ENCODE measurements at regions not wholly inside any gene's neighbourhood (a gene's known extent, or its start where the extent isn't known, plus 50 kb on each side); places are given as distances from the start of the nearest gene placed in this dataset.

DNA sequence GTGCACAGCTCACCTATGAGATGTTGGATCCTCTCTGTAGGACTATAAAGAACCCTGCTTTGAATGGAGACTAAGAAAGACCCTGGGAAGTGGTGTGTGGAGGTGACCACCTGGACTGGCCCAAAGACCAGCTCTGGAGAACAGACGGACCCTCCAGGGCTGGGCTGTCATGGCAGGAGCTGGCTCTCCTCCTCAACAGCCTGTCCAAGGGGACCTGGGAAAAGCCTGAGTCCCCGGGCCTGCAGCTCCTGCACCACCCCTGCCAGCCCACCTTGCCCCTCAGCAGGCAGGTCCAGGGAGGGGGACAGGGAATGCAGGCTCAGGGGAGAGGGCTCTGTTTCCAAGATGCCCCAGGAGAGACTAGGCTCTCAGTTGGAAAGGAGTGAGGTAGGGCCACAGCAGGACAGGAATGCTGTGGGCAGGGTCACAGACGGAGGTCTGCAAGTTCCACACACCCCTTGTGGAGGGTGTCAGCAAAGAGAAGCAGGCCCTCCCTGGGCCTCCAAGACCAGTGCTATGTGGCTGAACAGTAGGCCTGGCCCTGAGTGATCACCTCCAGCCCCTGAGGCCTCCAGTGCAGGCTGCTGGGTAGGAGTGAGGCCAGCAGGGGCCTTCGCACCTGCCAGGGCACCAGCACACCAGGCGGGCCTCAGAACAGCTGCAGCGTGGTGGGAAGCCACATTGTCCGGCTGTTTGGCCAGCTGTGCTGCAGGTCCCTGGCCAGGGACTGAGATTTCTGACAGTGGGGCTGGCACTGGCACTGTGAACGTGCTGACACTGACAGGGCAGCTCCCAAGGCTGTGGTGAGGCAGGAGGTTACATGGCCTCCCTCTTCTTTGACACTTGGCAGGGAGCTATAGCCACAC lies 86.4 kb upstream of the OTOS start:
- peak in 1 of 5 donors; percentile 23 for DNase-seq
- H3K27me3 Mint-ChIP-seq = peaks cover 31 to 57% of the 10 kb centered on the region in 2 donors
- Histone ChIP-seq H3K27ac (ENCODE audit: low read depth, low read length) (no peak overlapping the region), H3K36me3 (ENCODE audit: insufficient read depth, low read length) (no peaks in the 10 kb centered on the region), H3K4me1 (ENCODE audit: insufficient read depth, low read length) (no peaks in the 10 kb centered on the region), H3K9me3 (ENCODE audit: low read length) (peaks cover 6% of the 10 kb centered on the region), H3K4me3 (ENCODE audit: low read length) (no peak overlapping the region), H3K27me3 (ENCODE audit: insufficient read depth, low read length, poor library complexity, severe bottlenecking) (peaks cover 3% of the 10 kb centered on the region)
- ChIA-PET POLR2A (no interaction called here), CTCF (no interaction called here)
- peaks cover 8 to 15% (median 10%) of the 10 kb centered on the region in 5 donors for H3K9me3 Mint-ChIP-seq
- H3K27ac Mint-ChIP-seq = no peak overlapping the region
- H3K36me3 Mint-ChIP-seq = peaks cover 0 to 3% (median 0%) of the 10 kb centered on the region in 3 donors
- no peaks in the 10 kb centered on the region for H3K4me1 Mint-ChIP-seq
- no peak overlapping the region for H3K4me3 Mint-ChIP-seq

DNA sequence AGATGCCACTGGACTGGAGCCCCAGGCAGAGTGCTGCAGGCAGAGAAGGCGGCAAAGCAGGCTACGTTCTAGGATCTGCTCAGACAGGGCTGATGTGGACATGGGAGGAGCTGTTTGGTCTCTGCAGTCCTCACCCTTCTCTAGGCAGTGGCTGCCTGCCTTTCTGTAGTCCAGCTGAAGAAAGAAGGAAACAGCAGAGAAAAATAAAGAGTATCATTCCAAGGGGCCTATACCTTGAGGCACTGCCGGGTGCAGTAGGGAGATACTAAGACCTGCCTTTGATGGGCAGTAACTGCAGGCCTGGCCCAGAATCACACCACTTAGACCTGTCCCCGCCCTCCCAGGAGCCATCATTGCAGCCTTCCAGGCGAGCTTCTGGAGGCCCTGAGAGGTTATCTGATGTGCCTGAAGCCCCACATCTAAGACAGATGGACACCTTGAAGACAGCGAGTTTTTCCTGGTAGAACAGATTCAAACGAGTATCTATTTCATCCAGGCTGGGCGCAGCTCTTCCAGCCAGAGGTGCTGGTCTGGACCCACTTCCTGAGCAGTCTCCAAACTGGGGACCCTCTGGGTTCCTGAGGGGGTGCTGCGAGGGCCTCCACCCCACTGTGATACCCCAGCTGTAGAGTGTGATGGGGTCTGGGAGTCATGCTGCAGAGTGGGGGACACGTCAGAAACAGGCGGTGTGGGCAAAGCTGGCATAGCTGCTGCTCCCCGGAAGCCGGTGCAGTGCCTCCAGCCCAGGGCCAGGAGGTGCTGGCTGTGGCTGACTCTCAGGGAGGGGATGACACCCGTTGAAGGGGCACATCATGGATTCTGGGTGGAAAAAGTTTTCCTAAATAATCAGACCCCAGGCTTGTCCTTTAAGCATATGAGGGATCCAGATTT lies 87.3 kb upstream of the OTOS start:
- H3K27ac ChIP-seq (ENCODE audit: low read depth, low read length) = no peak overlapping the region
- peak in 1 of 5 donors; percentile 20 for DNase-seq
- no peaks in the 10 kb centered on the region for H3K36me3 ChIP-seq (ENCODE audit: insufficient read depth, low read length)
- Mint-ChIP-seq H3K4me3 (no peak overlapping the region), H3K27me3 (peaks cover 26 to 57% of the 10 kb centered on the region in 2 donors), H3K9me3 (peaks cover 8 to 15% (median 10%) of the 10 kb centered on the region in 5 donors), H3K4me1 (no peaks in the 10 kb centered on the region), H3K36me3 (peaks cover 0 to 3% (median 0%) of the 10 kb centered on the region in 3 donors), H3K27ac (no peak overlapping the region)
- ChIA-PET POLR2A (no interaction called here), CTCF (interaction anchor here (0.7 kb wide), 1 partner anchor 286 kb away, joined by 3 read pairs; no protein-coding TSS in a partner anchor)
- H3K4me1 ChIP-seq (ENCODE audit: insufficient read depth, low read length) = peaks cover 3% of the 10 kb centered on the region
- H3K27me3 ChIP-seq (ENCODE audit: insufficient read depth, low read length, poor library complexity, severe bottlenecking) = peaks cover 3% of the 10 kb centered on the region
- H3K4me3 ChIP-seq (ENCODE audit: low read length) = no peak overlapping the region
- H3K9me3 ChIP-seq (ENCODE audit: low read length) = peaks cover 6% of the 10 kb centered on the region

DNA sequence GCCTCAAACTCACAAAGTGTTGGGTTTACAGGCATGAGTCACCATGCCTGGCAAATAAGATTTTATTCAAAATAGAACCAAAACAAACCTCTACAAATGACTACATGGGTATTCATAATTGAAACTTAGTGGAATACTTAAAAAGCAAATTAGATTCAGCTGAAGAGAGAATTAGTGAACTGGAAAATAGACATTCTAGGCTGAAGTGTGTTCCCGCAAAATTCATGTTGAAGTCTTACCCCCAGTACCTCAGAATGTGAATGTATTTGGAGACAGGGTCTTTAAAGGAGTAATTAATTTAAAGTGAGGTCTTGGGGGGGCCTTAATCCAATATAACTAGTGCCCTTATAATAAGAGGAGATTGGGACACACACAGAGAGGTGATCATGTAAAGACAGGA lies 88.5 kb upstream of the OTOS start:
- POLR2A ChIA-PET = no interaction called here

DNA sequence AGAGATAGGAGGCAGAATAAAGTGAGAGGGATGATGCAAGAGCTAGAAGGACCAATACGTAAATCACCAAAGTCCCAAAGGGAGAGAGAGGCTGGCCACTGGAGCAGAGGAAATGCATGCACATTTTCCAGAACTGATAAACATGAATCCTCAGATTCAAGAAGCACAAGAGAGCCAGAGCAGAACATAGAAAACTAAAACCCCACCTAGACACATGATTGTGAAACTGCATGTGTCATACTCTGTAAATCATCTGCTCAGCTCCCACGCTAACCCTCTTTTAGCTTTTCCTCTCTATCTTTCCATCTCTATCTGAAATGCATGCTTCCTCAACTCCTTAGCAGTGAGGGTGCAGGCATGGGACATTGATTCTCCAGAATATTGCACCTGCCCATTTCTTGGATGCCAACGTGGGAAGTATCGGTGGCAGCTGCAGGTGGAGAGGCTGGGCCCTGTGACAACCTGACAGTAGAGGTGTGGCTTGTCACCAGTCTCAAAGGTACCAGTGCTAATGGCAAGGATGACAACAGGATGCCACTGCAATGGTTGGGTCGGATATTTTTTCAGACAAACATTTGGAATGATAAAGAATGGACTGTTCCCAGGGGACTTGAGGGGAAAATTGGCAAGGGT lies 89.3 kb upstream of the OTOS start:
- Mint-ChIP-seq H3K4me1 (peaks cover 0 to 8% (median 0%) of the 10 kb centered on the region in 3 donors), H3K9me3 (peaks cover 8 to 15% (median 10%) of the 10 kb centered on the region in 5 donors), H3K27me3 (peaks cover 23 to 37% of the 10 kb centered on the region in 2 donors), H3K36me3 (peaks cover 0 to 3% (median 0%) of the 10 kb centered on the region in 3 donors), H3K4me3 (no peak overlapping the region), H3K27ac (no peak overlapping the region)
- POLR2A ChIA-PET = no interaction called here
- peaks cover 6% of the 10 kb centered on the region for H3K9me3 ChIP-seq (ENCODE audit: low read length)
- CTCF ChIA-PET = no interaction called here
- peaks cover 3% of the 10 kb centered on the region for H3K27me3 ChIP-seq (ENCODE audit: insufficient read depth, low read length, poor library complexity, severe bottlenecking)
- no peaks in the 10 kb centered on the region for H3K36me3 ChIP-seq (ENCODE audit: insufficient read depth, low read length)
- H3K4me1 ChIP-seq (ENCODE audit: insufficient read depth, low read length) = peaks cover 7% of the 10 kb centered on the region
- H3K27ac ChIP-seq (ENCODE audit: low read depth, low read length) = no peak overlapping the region
- no peak overlapping the region for H3K4me3 ChIP-seq (ENCODE audit: low read length)
- DNase-seq = no peak

More for the DNA sequence above, 88.5 kb upstream of the OTOS start:
- Mint-ChIP-seq H3K4me1 (peaks cover 0 to 3% (median 0%) of the 10 kb centered on the region in 3 donors), H3K27ac (no peak overlapping the region), H3K27me3 (peaks cover 23 to 44% of the 10 kb centered on the region in 2 donors), H3K36me3 (peaks cover 0 to 3% (median 0%) of the 10 kb centered on the region in 3 donors), H3K9me3 (peaks cover 8 to 15% (median 10%) of the 10 kb centered on the region in 5 donors), H3K4me3 (no peak overlapping the region)
- Histone ChIP-seq H3K36me3 (ENCODE audit: insufficient read depth, low read length) (no peaks in the 10 kb centered on the region), H3K27me3 (ENCODE audit: insufficient read depth, low read length, poor library complexity, severe bottlenecking) (peaks cover 3% of the 10 kb centered on the region), H3K9me3 (ENCODE audit: low read length) (peaks cover 6% of the 10 kb centered on the region), H3K4me1 (ENCODE audit: insufficient read depth, low read length) (peaks cover 7% of the 10 kb centered on the region), H3K27ac (ENCODE audit: low read depth, low read length) (no peak overlapping the region), H3K4me3 (ENCODE audit: low read length) (no peak overlapping the region)
- no peak for DNase-seq
- CTCF ChIA-PET = no interaction called here

DNA sequence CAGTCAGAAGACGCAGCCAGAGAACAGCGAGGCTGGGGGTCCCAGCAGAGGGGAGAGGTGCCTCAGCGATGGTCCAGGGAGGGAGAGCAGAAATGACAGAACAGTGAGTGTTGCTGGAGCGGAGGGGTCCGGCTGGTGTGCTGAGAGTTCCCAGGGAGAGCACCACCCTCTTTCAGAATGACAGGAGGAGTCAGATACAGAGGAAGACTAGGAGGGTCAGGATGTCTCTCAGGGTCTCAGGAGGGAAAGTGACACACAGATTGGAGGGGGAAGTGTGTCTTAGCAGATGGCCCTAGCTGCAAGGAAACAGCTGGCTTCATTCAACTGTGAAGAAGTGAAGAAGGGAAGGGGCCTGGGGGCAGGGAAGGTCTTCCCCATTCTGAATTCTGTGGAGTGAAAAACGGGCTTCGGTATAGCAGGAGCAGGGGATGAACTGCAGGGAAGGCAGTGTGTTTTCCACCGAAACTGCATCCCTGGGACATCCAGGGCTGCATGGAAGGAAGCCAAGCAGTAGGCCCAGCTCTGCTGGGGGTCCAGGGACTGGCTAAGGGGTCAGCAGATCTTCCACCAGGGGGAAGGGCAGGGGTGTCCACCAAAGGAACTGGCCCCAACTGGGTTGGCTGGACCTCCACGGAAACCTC lies 90.0 kb upstream of the OTOS start:
- Histone ChIP-seq H3K27ac (ENCODE audit: low read depth, low read length) (no peak overlapping the region), H3K4me3 (ENCODE audit: low read length) (no peak overlapping the region), H3K27me3 (ENCODE audit: insufficient read depth, low read length, poor library complexity, severe bottlenecking) (no peaks in the 10 kb centered on the region), H3K9me3 (ENCODE audit: low read length) (peaks cover 6% of the 10 kb centered on the region), H3K36me3 (ENCODE audit: insufficient read depth, low read length) (no peaks in the 10 kb centered on the region), H3K4me1 (ENCODE audit: insufficient read depth, low read length) (peaks cover 7% of the 10 kb centered on the region)
- ChIA-PET POLR2A (no interaction called here), CTCF (no interaction called here)
- Mint-ChIP-seq H3K9me3 (peaks cover 8 to 15% (median 10%) of the 10 kb centered on the region in 5 donors), H3K4me1 (peaks cover 0 to 8% (median 0%) of the 10 kb centered on the region in 3 donors), H3K4me3 (no peak overlapping the region), H3K27ac (no peak overlapping the region), H3K36me3 (peaks cover 0 to 3% (median 0%) of the 10 kb centered on the region in 3 donors), H3K27me3 (peaks cover 22 to 30% of the 10 kb centered on the region in 2 donors)
- DNase-seq = peak in 1 of 5 donors; percentile 15

DNA sequence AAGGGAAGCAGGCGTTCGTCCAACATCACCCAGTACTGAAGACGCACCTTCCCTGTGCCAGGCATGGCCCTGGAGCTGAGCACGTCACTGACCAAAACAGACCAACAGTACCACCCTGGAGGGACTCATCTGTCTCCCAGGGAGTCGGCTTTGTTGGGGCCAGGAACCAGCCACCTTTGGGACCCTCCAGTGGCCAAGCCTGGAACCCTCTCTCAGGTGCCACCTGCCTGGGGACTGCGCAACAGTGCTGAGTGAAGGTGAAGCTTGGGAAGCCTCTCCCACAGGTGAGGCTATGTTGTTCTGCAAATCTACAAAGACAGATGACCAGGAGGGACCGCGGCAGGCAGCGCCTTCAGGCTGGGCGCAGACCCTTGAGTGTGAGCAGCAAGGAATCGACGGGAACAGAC lies 91.4 kb upstream of the OTOS start:
- CTCF ChIA-PET = interaction anchor here (1.8 kb wide), 1 partner anchor 204 kb away, joined by 9 read pairs; the partner anchor contains the start of gene GPC1
- Histone ChIP-seq H3K4me3 (ENCODE audit: low read length) (no peak overlapping the region), H3K36me3 (ENCODE audit: insufficient read depth, low read length) (no peaks in the 10 kb centered on the region), H3K27me3 (ENCODE audit: insufficient read depth, low read length, poor library complexity, severe bottlenecking) (no peaks in the 10 kb centered on the region), H3K4me1 (ENCODE audit: insufficient read depth, low read length) (peaks cover 7% of the 10 kb centered on the region), H3K9me3 (ENCODE audit: low read length) (peaks cover 6% of the 10 kb centered on the region), H3K27ac (ENCODE audit: low read depth, low read length) (no peak overlapping the region)
- peaks cover 8 to 15% (median 10%) of the 10 kb centered on the region in 5 donors for H3K9me3 Mint-ChIP-seq
- POLR2A ChIA-PET = no interaction called here
- peak overlapping the region in 1 of 7 donors; percentile 32 for H3K4me3 Mint-ChIP-seq
- peaks cover 18 to 22% of the 10 kb centered on the region in 2 donors for H3K27me3 Mint-ChIP-seq
- peaks cover 0 to 3% (median 0%) of the 10 kb centered on the region in 3 donors for H3K36me3 Mint-ChIP-seq
- DNase-seq = peak in 1 of 5 donors; percentile 25
- peak overlapping the region in 1 of 8 donors; percentile 87 for H3K27ac Mint-ChIP-seq
- peaks cover 0 to 8% (median 0%) of the 10 kb centered on the region in 3 donors for H3K4me1 Mint-ChIP-seq

DNA sequence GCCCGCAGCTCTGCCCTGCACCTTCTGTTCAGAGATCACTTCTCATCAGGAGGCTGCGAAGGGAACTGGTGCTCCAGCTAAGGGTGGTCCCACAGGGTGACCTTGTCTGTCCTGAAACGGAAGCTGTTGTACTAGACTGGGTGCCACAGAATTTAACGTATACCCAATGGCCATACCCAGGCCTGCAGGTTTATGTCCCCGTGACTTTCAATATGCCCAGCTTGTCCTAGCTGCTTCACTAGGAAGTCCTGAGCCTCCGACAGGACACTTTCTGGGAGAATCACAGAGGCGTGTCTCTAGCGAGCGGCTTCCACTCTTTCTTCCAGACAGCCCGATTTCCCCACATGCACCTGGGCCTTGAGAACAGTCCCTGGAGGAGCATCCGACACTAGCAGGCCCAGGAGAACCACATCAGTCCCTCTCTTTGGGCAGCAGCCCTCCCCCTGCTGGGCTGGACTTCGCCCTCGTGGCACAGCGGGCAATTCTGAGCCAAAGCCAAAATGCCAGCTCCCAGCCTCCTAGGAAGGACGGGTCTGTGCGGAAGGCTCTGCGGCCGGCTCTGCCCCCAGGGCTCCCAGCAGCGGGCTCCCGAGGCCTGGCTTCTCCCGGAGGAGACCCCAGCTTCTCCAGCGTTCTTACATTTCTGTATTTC lies 91.9 kb upstream of the OTOS start:
- Histone ChIP-seq H3K9me3 (ENCODE audit: low read length) (peaks cover 6% of the 10 kb centered on the region), H3K27ac (ENCODE audit: low read depth, low read length) (no peak overlapping the region), H3K4me3 (ENCODE audit: low read length) (no peak overlapping the region), H3K36me3 (ENCODE audit: insufficient read depth, low read length) (no peaks in the 10 kb centered on the region), H3K4me1 (ENCODE audit: insufficient read depth, low read length) (peaks cover 7% of the 10 kb centered on the region), H3K27me3 (ENCODE audit: insufficient read depth, low read length, poor library complexity, severe bottlenecking) (no peaks in the 10 kb centered on the region)
- POLR2A ChIA-PET = no interaction called here
- peaks cover 18 to 21% of the 10 kb centered on the region in 2 donors for H3K27me3 Mint-ChIP-seq
- H3K4me3 Mint-ChIP-seq = no peak overlapping the region
- CTCF ChIA-PET = interaction anchor here (0.9 to 1.8 kb wide), 4 partner anchors 13 to 206 kb away, joined by 3 to 9 read pairs (median 4); partner anchors contain the start of gene GPC1
- peaks cover 8 to 15% (median 10%) of the 10 kb centered on the region in 5 donors for H3K9me3 Mint-ChIP-seq
- H3K4me1 Mint-ChIP-seq = peaks cover 0 to 8% (median 0%) of the 10 kb centered on the region in 3 donors
- H3K27ac Mint-ChIP-seq = no peak overlapping the region
- peaks cover 0 to 3% (median 0%) of the 10 kb centered on the region in 3 donors for H3K36me3 Mint-ChIP-seq
- peak in 1 of 5 donors; percentile 11 for DNase-seq

Measured in CD8-positive, alpha-beta memory T cell (primary cell).